ENCODE measurements at regions not wholly inside any gene's neighbourhood (a gene's known extent, or its start where the extent isn't known, plus 50 kb on each side); places are given as distances from the start of the nearest gene placed in this dataset.

- H3K36me3 ChIP-seq (ENCODE audit: control insufficient read depth in 2 of 2, insufficient read depth in 2 of 2, low read length in 2 of 2) = no peaks in the 10 kb centered on the region
- H3K27me3 ChIP-seq (ENCODE audit: control insufficient read depth in 2 of 2, insufficient read depth in 2 of 2, low read length in 2 of 2) = no peaks in the 10 kb centered on the region
- no peak overlapping the region for H3K27ac ChIP-seq (ENCODE audit: low read depth in 2 of 2, low read length in 2 of 2)
- H3K4me3 ChIP-seq (ENCODE audit: low read length in 2 of 2) = no peak overlapping the region
- no peak overlapping the region for H3K9ac ChIP-seq (ENCODE audit: low read depth in 1 of 2, low read length in 2 of 2)
- H3K9me3 ChIP-seq (ENCODE audit: control insufficient read depth in 2 of 2, low read length in 2 of 2) = no peaks in the 10 kb centered on the region
- H3K4me1 ChIP-seq (ENCODE audit: control insufficient read depth in 2 of 2, insufficient read depth in 2 of 2, low read length in 2 of 2) = no peaks in the 10 kb centered on the region
Measured at GRCh38 chr13:75021151-75021550, 460.8 kb downstream of the TBC1D4 start.

DNA sequence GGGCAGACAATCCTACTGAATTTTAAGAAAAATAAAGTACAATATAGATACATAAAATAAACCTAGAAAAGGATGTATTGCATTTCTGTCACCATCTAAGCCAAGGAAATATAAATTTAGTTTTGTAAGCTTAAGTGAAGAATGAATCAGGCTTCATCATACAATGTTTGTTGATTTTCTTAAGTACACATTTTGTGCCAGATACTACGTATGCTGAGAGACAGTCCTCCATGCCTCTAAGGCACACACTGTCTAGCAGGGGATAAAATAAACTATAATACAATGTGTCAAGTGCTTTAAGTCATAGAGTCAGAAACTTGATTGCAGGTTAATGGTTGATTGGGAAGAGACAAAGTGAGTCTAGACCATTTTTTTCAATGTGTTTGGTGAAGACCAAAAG, 465.7 kb downstream of the TBC1D4 start:
- H3K9ac ChIP-seq (ENCODE audit: low read depth in 1 of 2, low read length in 2 of 2) = no peak overlapping the region
- H3K36me3 ChIP-seq (ENCODE audit: control insufficient read depth in 2 of 2, insufficient read depth in 2 of 2, low read length in 2 of 2) = no peaks in the 10 kb centered on the region
- H3K9me3 ChIP-seq (ENCODE audit: control insufficient read depth in 2 of 2, low read length in 2 of 2) = no peaks in the 10 kb centered on the region
- H3K27ac ChIP-seq (ENCODE audit: low read depth in 2 of 2, low read length in 2 of 2) = no peak overlapping the region
- no peaks in the 10 kb centered on the region for H3K4me1 ChIP-seq (ENCODE audit: control insufficient read depth in 2 of 2, insufficient read depth in 2 of 2, low read length in 2 of 2)
- H3K4me3 ChIP-seq (ENCODE audit: low read length in 2 of 2) = no peak overlapping the region
- no peaks in the 10 kb centered on the region for H3K27me3 ChIP-seq (ENCODE audit: control insufficient read depth in 2 of 2, insufficient read depth in 2 of 2, low read length in 2 of 2)

- H3K4me3 ChIP-seq (ENCODE audit: low read length in 2 of 2) = no peak overlapping the region
- H3K27me3 ChIP-seq (ENCODE audit: control insufficient read depth in 2 of 2, insufficient read depth in 2 of 2, low read length in 2 of 2) = no peaks in the 10 kb centered on the region
- H3K9ac ChIP-seq (ENCODE audit: low read depth in 1 of 2, low read length in 2 of 2) = no peak overlapping the region
- H3K36me3 ChIP-seq (ENCODE audit: control insufficient read depth in 2 of 2, insufficient read depth in 2 of 2, low read length in 2 of 2) = no peaks in the 10 kb centered on the region
- no peak overlapping the region for H3K27ac ChIP-seq (ENCODE audit: low read depth in 2 of 2, low read length in 2 of 2)
- H3K4me1 ChIP-seq (ENCODE audit: control insufficient read depth in 2 of 2, insufficient read depth in 2 of 2, low read length in 2 of 2) = no peaks in the 10 kb centered on the region
- H3K9me3 ChIP-seq (ENCODE audit: control insufficient read depth in 2 of 2, low read length in 2 of 2) = no peaks in the 10 kb centered on the region
Measured at GRCh38 chr13:75013818-75014217, 468.2 kb downstream of the TBC1D4 start.

- no peaks in the 10 kb centered on the region for H3K36me3 ChIP-seq (ENCODE audit: control insufficient read depth in 2 of 2, insufficient read depth in 2 of 2, low read length in 2 of 2)
- H3K27ac ChIP-seq (ENCODE audit: low read depth in 2 of 2, low read length in 2 of 2) = no peak overlapping the region
- no peaks in the 10 kb centered on the region for H3K27me3 ChIP-seq (ENCODE audit: control insufficient read depth in 2 of 2, insufficient read depth in 2 of 2, low read length in 2 of 2)
- H3K9me3 ChIP-seq (ENCODE audit: control insufficient read depth in 2 of 2, low read length in 2 of 2) = no peaks in the 10 kb centered on the region
- H3K4me1 ChIP-seq (ENCODE audit: control insufficient read depth in 2 of 2, insufficient read depth in 2 of 2, low read length in 2 of 2) = no peaks in the 10 kb centered on the region
- no peak overlapping the region for H3K9ac ChIP-seq (ENCODE audit: low read depth in 1 of 2, low read length in 2 of 2)
- no peak overlapping the region for H3K4me3 ChIP-seq (ENCODE audit: low read length in 2 of 2)
Measured at GRCh38 chr13:75010941-75011340, 471.0 kb downstream of the TBC1D4 start.

- H3K27ac ChIP-seq (ENCODE audit: low read depth in 2 of 2, low read length in 2 of 2) = no peak overlapping the region
Measured at GRCh38 chr13:75008926-75009325, 473.0 kb downstream of the TBC1D4 start.

DNA sequence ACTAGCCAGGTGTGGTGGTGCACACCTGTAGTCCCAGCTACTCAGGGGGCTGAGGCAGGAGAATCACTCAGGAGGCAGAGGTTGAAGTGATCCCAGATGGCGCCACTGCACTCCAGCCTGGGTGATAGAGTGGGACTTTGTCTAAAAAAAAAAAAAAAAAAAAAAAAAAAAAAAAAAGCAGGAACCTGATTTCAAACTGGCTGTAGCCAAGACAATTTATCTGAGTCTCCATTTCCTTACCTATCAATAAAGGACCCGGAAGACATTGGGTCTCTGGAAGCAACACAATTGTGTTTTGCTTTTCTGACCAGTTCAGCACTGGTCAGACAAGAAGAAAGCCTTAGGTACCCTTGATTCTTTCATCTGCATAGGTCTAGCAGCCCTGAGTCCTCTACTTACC, 491.0 kb downstream of the TBC1D4 start:
- H3K9ac ChIP-seq (ENCODE audit: low read depth in 1 of 2, low read length in 2 of 2) = no peak overlapping the region
- no peaks in the 10 kb centered on the region for H3K27me3 ChIP-seq (ENCODE audit: control insufficient read depth in 2 of 2, insufficient read depth in 2 of 2, low read length in 2 of 2)
- H3K36me3 ChIP-seq (ENCODE audit: control insufficient read depth in 2 of 2, insufficient read depth in 2 of 2, low read length in 2 of 2) = no peaks in the 10 kb centered on the region
- no peak overlapping the region for H3K27ac ChIP-seq (ENCODE audit: low read depth in 2 of 2, low read length in 2 of 2)
- H3K4me1 ChIP-seq (ENCODE audit: control insufficient read depth in 2 of 2, insufficient read depth in 2 of 2, low read length in 2 of 2) = no peaks in the 10 kb centered on the region
- H3K9me3 ChIP-seq (ENCODE audit: control insufficient read depth in 2 of 2, low read length in 2 of 2) = no peaks in the 10 kb centered on the region
- H3K4me3 ChIP-seq (ENCODE audit: low read length in 2 of 2) = no peak overlapping the region

More at GRCh38 chr13:75008926-75009325, 473.0 kb downstream of the TBC1D4 start:
- H3K9me3 ChIP-seq (ENCODE audit: control insufficient read depth in 2 of 2, low read length in 2 of 2) = no peaks in the 10 kb centered on the region
- no peaks in the 10 kb centered on the region for H3K36me3 ChIP-seq (ENCODE audit: control insufficient read depth in 2 of 2, insufficient read depth in 2 of 2, low read length in 2 of 2)
- H3K9ac ChIP-seq (ENCODE audit: low read depth in 1 of 2, low read length in 2 of 2) = no peak overlapping the region
- H3K27me3 ChIP-seq (ENCODE audit: control insufficient read depth in 2 of 2, insufficient read depth in 2 of 2, low read length in 2 of 2) = no peaks in the 10 kb centered on the region
- no peak overlapping the region for H3K4me3 ChIP-seq (ENCODE audit: low read length in 2 of 2)
- no peaks in the 10 kb centered on the region for H3K4me1 ChIP-seq (ENCODE audit: control insufficient read depth in 2 of 2, insufficient read depth in 2 of 2, low read length in 2 of 2)

DNA sequence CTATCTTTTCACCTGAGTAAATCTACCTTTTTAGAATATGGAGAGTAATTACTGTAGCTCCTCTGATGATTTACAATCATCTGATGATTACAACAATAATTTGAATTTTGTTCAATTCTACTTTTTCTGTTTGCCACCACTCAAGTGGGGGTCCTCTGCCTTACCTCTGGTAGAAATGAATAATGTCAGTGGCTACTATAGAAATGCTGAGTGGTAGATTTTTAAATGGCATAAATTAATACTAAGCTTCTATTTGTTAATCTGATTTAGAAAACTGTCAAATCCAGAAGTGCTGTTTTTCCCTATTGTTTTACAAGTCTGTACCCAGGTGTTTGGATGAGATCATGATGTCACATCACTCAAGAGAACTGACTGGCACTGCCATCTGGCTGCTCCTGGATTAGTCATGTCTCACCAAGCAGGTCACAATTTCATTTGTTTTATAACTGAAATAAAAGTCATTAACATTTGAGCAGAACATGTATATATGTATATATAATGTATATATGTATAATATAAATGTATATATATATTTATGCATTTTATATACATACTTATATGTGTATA, 494.8 kb downstream of the TBC1D4 start:
- H3K27me3 ChIP-seq (ENCODE audit: control insufficient read depth in 2 of 2, insufficient read depth in 2 of 2, low read length in 2 of 2) = no peaks in the 10 kb centered on the region
- H3K9ac ChIP-seq (ENCODE audit: low read depth in 1 of 2, low read length in 2 of 2) = no peak overlapping the region
- no peak overlapping the region for H3K4me3 ChIP-seq (ENCODE audit: low read length in 2 of 2)
- no peak overlapping the region for H3K27ac ChIP-seq (ENCODE audit: low read depth in 2 of 2, low read length in 2 of 2)
- H3K4me1 ChIP-seq (ENCODE audit: control insufficient read depth in 2 of 2, insufficient read depth in 2 of 2, low read length in 2 of 2) = no peaks in the 10 kb centered on the region
- H3K36me3 ChIP-seq (ENCODE audit: control insufficient read depth in 2 of 2, insufficient read depth in 2 of 2, low read length in 2 of 2) = no peaks in the 10 kb centered on the region
- no peaks in the 10 kb centered on the region for H3K9me3 ChIP-seq (ENCODE audit: control insufficient read depth in 2 of 2, low read length in 2 of 2)

GRCh38 chr13:74986609-74987008, 495.4 kb downstream of the TBC1D4 start:
- H3K9me3 ChIP-seq (ENCODE audit: control insufficient read depth in 2 of 2, low read length in 2 of 2) = no peaks in the 10 kb centered on the region
- H3K36me3 ChIP-seq (ENCODE audit: control insufficient read depth in 2 of 2, insufficient read depth in 2 of 2, low read length in 2 of 2) = no peaks in the 10 kb centered on the region
- H3K4me3 ChIP-seq (ENCODE audit: low read length in 2 of 2) = no peak overlapping the region
- no peak overlapping the region for H3K9ac ChIP-seq (ENCODE audit: low read depth in 1 of 2, low read length in 2 of 2)
- no peaks in the 10 kb centered on the region for H3K4me1 ChIP-seq (ENCODE audit: control insufficient read depth in 2 of 2, insufficient read depth in 2 of 2, low read length in 2 of 2)
- no peak overlapping the region for H3K27ac ChIP-seq (ENCODE audit: low read depth in 2 of 2, low read length in 2 of 2)
- H3K27me3 ChIP-seq (ENCODE audit: control insufficient read depth in 2 of 2, insufficient read depth in 2 of 2, low read length in 2 of 2) = no peaks in the 10 kb centered on the region

GRCh38 chr13:74979703-74980102, 502.3 kb downstream of the TBC1D4 start:
- no peaks in the 10 kb centered on the region for H3K9me3 ChIP-seq (ENCODE audit: control insufficient read depth in 2 of 2, low read length in 2 of 2)
- no peak overlapping the region for H3K27ac ChIP-seq (ENCODE audit: low read depth in 2 of 2, low read length in 2 of 2)
- H3K9ac ChIP-seq (ENCODE audit: low read depth in 1 of 2, low read length in 2 of 2) = no peak overlapping the region
- H3K27me3 ChIP-seq (ENCODE audit: control insufficient read depth in 2 of 2, insufficient read depth in 2 of 2, low read length in 2 of 2) = no peaks in the 10 kb centered on the region
- H3K36me3 ChIP-seq (ENCODE audit: control insufficient read depth in 2 of 2, insufficient read depth in 2 of 2, low read length in 2 of 2) = no peaks in the 10 kb centered on the region
- no peak overlapping the region for H3K4me3 ChIP-seq (ENCODE audit: low read length in 2 of 2)
- no peaks in the 10 kb centered on the region for H3K4me1 ChIP-seq (ENCODE audit: control insufficient read depth in 2 of 2, insufficient read depth in 2 of 2, low read length in 2 of 2)

DNA sequence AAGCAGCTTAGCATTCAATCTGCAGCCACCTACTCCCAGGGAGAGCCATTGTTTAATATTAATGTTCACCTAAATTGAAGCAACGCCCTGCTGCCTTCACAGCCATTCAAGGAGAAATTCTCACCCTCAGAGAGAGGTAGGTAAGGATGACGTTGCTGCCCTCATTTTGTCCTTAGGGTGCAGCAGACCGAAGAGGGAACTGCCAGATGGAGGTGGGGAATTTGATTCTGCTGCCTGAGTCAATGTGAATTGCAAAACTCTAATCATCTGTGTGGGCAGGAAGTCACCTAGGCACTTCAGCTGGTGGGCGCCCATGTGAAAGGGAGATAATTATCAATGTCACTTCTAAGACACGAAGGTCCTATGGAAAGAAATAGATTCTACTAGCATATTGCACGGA, 503.4 kb downstream of the TBC1D4 start:
- Histone ChIP-seq H3K4me3 (ENCODE audit: low read length in 2 of 2) (no peak overlapping the region), H3K27ac (ENCODE audit: low read depth in 2 of 2, low read length in 2 of 2) (no peak overlapping the region)

DNA sequence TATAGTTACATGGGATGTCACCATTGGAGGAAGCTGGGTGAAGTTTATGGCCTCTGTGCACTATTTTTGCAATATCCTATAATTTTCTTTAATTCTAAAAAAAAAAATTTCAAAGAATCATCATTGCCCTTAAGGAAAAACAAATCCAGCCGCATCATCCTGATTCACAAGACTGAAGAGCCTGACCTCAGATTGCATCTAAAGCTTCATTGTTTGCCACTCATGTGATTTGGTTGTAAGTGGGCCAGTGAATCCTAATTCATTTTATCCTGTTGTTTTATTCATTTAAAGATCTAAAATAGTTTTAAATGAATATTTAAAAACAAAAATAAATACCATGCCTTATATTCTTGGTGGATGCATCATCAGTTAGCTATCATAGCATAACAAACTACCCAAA, 504.5 kb downstream of the TBC1D4 start:
- H3K27ac ChIP-seq (ENCODE audit: low read depth in 2 of 2, low read length in 2 of 2) = no peak overlapping the region
- no peaks in the 10 kb centered on the region for H3K9me3 ChIP-seq (ENCODE audit: control insufficient read depth in 2 of 2, low read length in 2 of 2)
- H3K27me3 ChIP-seq (ENCODE audit: control insufficient read depth in 2 of 2, insufficient read depth in 2 of 2, low read length in 2 of 2) = no peaks in the 10 kb centered on the region
- no peaks in the 10 kb centered on the region for H3K36me3 ChIP-seq (ENCODE audit: control insufficient read depth in 2 of 2, insufficient read depth in 2 of 2, low read length in 2 of 2)
- no peak overlapping the region for H3K9ac ChIP-seq (ENCODE audit: low read depth in 1 of 2, low read length in 2 of 2)
- no peak overlapping the region for H3K4me3 ChIP-seq (ENCODE audit: low read length in 2 of 2)
- no peaks in the 10 kb centered on the region for H3K4me1 ChIP-seq (ENCODE audit: control insufficient read depth in 2 of 2, insufficient read depth in 2 of 2, low read length in 2 of 2)

More for the DNA sequence above, 503.4 kb downstream of the TBC1D4 start:
- Histone ChIP-seq H3K9me3 (ENCODE audit: control insufficient read depth in 2 of 2, low read length in 2 of 2) (no peaks in the 10 kb centered on the region), H3K27me3 (ENCODE audit: control insufficient read depth in 2 of 2, insufficient read depth in 2 of 2, low read length in 2 of 2) (no peaks in the 10 kb centered on the region), H3K36me3 (ENCODE audit: control insufficient read depth in 2 of 2, insufficient read depth in 2 of 2, low read length in 2 of 2) (no peaks in the 10 kb centered on the region), H3K4me1 (ENCODE audit: control insufficient read depth in 2 of 2, insufficient read depth in 2 of 2, low read length in 2 of 2) (no peaks in the 10 kb centered on the region), H3K9ac (ENCODE audit: low read depth in 1 of 2, low read length in 2 of 2) (no peak overlapping the region)

All from mucosa of rectum (tissue), 2 donors.